Tibial nerve (tissue), 4 donors: ENCODE measurements at regions not wholly inside any gene's neighbourhood (a gene's known extent, or its start where the extent isn't known, plus 50 kb on each side); places are given as distances from the start of the nearest gene placed in this dataset.

Experiments
- DNase-seq, 2 donors: peaks; one replicate each; pipeline ENCODE4 v3.0.0-alpha.2; 2019; ENCODE audit warnings: low spot score in 2 of 2
- H3K27ac ChIP-seq, 4 donors: fragments of 200-600 bp; sonication (generic) in 3 of 4; one replicate each; pipeline ENCODE4 v1.5.1; 2017 to 2019; ENCODE audit warnings: mild to moderate bottlenecking in 1 of 4
- H3K27me3 ChIP-seq, 2 donors: fragments of 200-600 bp; sonication (generic) in 1 of 2; one replicate each; pipeline versions ENCODE4 v1.5.1 to v1.6.0; 2017 to 2019
- H3K36me3 ChIP-seq, 3 donors: fragments of 200-600 bp; sonication (generic); one replicate each; pipeline ENCODE4 v1.5.1; 2018 to 2019
- H3K4me1 ChIP-seq, 4 donors: fragments of 200-600 bp; sonication (generic) in 3 of 4; one replicate each; pipeline ENCODE4 v1.5.1; 2017 to 2019
- H3K4me3 ChIP-seq, 4 donors: fragments of 200-600 bp; sonication (generic) in 3 of 4; one replicate each; pipeline ENCODE4 v1.5.1; 2017 to 2019; ENCODE audit warnings: mild to moderate bottlenecking in 1 of 4, moderate library complexity in 1 of 4
- H3K9me3 ChIP-seq, 4 donors: fragments of 200-600 bp; sonication (generic) in 3 of 4; one replicate each; pipeline ENCODE4 v1.5.1; 2017 to 2019
- CTCF ChIP-seq, 5 experiments: fragments of 200-600 bp in 3 of 5; fragments of 450-650 bp in 2 of 5; sonication (generic) in 3 of 5; IDR thresholded peaks; one replicate each; pipeline ENCODE4 v1.5.1; 2016 to 2019; ENCODE audit warnings: antibody characterized with exemption in 5 of 5, mild to moderate bottlenecking in 3 of 5, moderate library complexity in 2 of 5
- EP300 ChIP-seq, 2 donors: sonication (generic); formaldehyde crosslinking; IDR thresholded peaks; one replicate each; pipeline ENCODE4 v1.6.1; 2017; ENCODE audit warnings: antibody characterized with exemption in 2 of 2, mild to moderate bottlenecking in 1 of 2
- POLR2A ChIP-seq, 2 donors: fragments of 450-650 bp; IDR thresholded peaks; one replicate each; pipeline ENCODE4 v1.6.1; 2017; ENCODE audit warnings: antibody characterized with exemption in 2 of 2, mild to moderate bottlenecking in 2 of 2, moderate library complexity in 2 of 2
- WGBS, 2 donors: methylation state at CpG; one replicate each; pipeline ENCODE4 v1.1.5; 2018; 5-methylcytosine and 5-hydroxymethylcytosine counted together

- H3K9me3 ChIP-seq: peaks cover 0 to 50% (median 0%) of the 10 kb centered on the region in 4 donors
- no peaks in the 10 kb centered on the region for H3K27me3 ChIP-seq
- no peak overlapping the region for H3K27ac ChIP-seq
- no peak for DNase-seq
- TF ChIP-seq EP300 (IDR thresholded peaks at IDR 0.05) (no peak), POLR2A (IDR thresholded peaks at IDR 0.05) (no peak), CTCF (IDR thresholded peaks at IDR 0.05) (no peak)
- H3K4me3 ChIP-seq: no peak overlapping the region
- H3K36me3 ChIP-seq: no peaks in the 10 kb centered on the region
- 73 to 79% methylated on average over 4 of the region's 4 CpGs for WGBS, 2 donors
- no peaks in the 10 kb centered on the region for H3K4me1 ChIP-seq
Measured at GRCh38 chr19:23817519-23817918, 58.8 kb upstream of the ZNF681 start.

DNA sequence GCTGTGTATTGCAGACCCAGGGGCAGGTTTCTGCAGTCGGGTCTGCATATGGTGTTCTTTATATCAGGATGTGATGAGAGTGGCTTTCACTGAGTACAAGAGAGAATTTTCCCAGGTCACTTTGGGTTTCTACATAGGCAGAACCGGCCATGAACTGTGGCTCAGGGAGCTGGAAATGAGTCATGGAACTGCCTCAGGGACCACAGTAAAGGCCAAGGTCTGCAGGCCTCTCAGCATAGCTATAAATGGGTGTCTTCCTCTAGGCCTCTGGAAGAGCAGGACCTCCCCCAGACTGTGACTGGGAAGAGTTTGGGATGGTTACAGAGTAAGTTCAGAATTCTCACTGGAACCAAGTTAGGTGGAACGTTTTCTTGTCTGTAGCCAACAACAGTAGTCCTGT is 51.8 kb upstream of the ZNF681 start:
- DNase-seq: no peak
- Histone ChIP-seq H3K4me3 (no peak overlapping the region), H3K36me3 (no peaks in the 10 kb centered on the region), H3K9me3 (peaks cover 0 to 3% (median 0%) of the 10 kb centered on the region in 4 donors), H3K27me3 (no peaks in the 10 kb centered on the region), H3K27ac (no peak overlapping the region), H3K4me1 (no peaks in the 10 kb centered on the region)
- TF ChIP-seq EP300 (IDR thresholded peaks at IDR 0.05): no peak
- no peak for TF ChIP-seq CTCF (IDR thresholded peaks at IDR 0.05)
- no peak for TF ChIP-seq POLR2A (IDR thresholded peaks at IDR 0.05)
- 58 to 60% methylated on average over 3 of the region's 3 CpGs for WGBS, 2 donors
